Astrocyte (in vitro differentiated cells and primary cell): ENCODE measurements at regions not wholly inside any gene's neighbourhood (a gene's known extent, or its start where the extent isn't known, plus 50 kb on each side); places are given as distances from the start of the nearest gene placed in this dataset.

ENCODE experiments used
- EZH2 ChIP-seq: IDR thresholded peaks from 2 replicates; pipeline ENCODE4 v1.6.1; 2012; ENCODE audit warnings: mild to moderate bottlenecking, low read length, inconsistent platforms; ENCODE audit not compliant: insufficient read depth
- TF ChIP-seq, protein P1 (sequence below): IDR thresholded peaks from 2 replicates; pipeline ENCODE4 v1.5.1; 2011; ENCODE audit warnings: low read depth, mild to moderate bottlenecking, inconsistent platforms, low read length, moderate library complexity; ENCODE audit not compliant: insufficient read depth

DNA sequence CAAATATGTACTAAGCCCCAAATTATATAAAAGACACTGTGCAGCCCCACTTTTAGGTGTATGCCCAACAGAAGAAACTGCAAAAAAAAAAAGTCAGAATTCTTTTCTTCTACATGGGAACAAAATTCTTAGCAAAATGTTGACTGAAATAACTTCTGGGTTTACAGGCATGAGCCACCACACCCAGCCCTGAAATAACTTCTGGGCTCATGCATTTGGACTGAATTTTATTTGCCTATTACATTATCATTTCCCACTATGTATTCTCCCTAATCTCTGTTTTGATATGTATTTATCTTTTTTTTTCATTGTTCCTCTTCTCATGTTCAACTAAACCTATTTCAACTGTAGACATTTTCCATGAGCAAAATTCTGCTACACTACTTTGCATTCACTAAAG lies 169.2 kb downstream of the GRIN2B start:
- TF ChIP-seq, protein P1, sequence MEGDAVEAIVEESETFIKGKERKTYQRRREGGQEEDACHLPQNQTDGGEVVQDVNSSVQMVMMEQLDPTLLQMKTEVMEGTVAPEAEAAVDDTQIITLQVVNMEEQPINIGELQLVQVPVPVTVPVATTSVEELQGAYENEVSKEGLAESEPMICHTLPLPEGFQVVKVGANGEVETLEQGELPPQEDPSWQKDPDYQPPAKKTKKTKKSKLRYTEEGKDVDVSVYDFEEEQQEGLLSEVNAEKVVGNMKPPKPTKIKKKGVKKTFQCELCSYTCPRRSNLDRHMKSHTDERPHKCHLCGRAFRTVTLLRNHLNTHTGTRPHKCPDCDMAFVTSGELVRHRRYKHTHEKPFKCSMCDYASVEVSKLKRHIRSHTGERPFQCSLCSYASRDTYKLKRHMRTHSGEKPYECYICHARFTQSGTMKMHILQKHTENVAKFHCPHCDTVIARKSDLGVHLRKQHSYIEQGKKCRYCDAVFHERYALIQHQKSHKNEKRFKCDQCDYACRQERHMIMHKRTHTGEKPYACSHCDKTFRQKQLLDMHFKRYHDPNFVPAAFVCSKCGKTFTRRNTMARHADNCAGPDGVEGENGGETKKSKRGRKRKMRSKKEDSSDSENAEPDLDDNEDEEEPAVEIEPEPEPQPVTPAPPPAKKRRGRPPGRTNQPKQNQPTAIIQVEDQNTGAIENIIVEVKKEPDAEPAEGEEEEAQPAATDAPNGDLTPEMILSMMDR, result no peak
- TF ChIP-seq EZH2, result no peak
